ENCODE measurements at regions not wholly inside any gene's neighbourhood (a gene's known extent, or its start where the extent isn't known, plus 50 kb on each side); places are given as distances from the start of the nearest gene placed in this dataset.
"Not testable (repeated sequence)": the region's sequence is repeated elsewhere in the genome, so short reads cannot be mapped to it uniquely, and the experiment has no call there.

DNA sequence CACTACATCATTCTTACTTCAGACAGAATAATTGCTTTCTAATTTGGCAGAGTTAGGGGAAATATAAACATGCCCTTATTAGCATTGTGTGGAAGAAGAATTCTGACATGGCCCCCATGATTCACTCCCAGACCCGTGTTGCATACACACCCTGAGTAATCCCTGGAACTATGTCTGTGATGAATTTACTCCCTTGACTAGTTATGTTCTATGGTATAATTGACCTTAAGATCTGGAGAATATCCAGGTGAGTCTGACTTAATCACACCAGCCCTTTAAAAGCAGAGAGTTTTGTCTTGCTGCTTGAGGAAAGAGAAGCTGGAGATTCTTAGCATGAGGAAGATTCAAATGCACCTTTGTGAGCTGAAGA lies 262.9 kb downstream of the SOX4 start:
- DNase-seq, result no peak

DNA sequence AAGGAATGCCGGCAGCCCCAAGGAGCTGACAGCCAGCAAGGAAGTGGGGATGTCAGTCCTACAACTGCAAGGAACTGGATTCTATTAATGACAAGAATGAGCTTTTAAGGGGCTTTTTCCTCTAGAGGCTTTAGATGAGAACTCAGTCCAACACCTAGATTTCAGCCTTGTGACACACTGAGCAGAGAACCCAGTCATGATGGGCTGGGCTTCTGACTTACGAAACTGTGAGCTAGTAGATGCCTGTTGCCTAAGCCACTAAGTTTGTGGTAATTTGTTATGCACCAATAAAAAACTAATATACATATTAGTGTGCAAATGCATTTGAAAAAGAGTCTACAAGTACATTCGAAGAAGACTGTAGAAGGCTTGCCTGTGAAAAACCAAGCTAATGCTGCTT lies 263.3 kb downstream of the SOX4 start:
- no peak for DNase-seq

DNA sequence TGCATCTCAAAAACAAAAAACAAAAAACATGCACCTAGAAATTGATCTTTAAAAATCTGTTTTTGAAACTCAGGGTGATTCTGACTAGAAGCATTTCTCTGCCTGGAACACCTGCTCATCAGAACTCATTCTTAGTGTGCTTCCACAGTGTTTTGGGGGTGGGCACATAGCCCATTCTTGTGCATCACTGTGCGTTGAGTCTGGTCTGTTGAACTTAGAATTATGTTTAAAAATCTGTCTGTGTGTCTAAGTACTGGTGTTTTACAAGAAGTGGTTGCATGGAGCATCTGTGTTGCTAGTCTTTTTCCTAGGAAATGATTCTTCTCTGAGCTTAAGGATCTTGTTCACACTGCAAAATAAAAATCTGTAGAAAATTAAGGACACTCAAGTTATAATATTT lies 264.5 kb downstream of the SOX4 start:
- DNase-seq, result no peak

DNA sequence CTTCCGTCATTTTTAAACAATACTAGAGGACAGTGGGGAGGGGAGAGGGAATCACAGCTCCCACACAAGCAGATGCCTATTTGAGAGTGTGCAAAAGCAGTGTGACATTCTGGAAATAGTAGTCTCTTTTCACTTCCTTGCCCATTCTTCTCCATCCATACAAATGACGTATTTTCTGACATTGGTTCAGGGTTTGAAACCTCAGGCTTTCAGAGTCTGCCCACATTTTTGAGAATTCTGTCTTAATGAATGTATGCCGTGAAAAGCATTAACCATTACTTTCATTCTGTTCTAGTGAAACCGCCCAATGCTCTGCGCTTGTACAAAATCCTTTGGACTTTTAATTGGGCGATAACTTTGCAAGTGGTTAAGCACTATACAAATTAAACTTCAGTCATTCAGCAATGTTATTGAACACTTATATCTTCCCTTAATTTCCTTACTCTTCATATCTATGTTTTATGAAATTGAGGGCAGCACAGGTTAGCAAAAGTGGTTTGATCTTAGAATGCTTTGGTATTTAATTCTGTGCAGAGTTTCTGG lies 265.7 kb downstream of the SOX4 start:
- DNase-seq, result no peak

DNA sequence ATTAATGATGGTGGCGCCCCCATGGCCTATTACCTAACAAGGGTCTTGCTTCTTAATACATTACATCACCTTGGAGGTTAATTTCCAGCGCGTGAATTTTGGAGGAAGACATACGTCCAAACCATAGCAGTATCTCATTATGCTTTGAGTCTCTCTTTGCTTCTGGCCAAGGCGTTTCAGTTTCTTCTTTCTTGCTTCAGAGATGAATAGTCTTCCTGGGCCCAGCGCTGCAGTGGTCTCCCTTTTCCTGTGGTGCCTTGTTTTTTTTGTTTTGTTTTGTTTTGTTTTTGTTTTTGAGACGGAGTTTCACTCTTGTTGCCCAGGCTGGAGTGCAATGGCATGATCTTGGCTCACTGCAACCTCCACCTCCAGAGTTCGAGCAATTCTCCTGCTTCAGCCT lies 268.4 kb downstream of the SOX4 start:
- DNase-seq, result no peak

DNA sequence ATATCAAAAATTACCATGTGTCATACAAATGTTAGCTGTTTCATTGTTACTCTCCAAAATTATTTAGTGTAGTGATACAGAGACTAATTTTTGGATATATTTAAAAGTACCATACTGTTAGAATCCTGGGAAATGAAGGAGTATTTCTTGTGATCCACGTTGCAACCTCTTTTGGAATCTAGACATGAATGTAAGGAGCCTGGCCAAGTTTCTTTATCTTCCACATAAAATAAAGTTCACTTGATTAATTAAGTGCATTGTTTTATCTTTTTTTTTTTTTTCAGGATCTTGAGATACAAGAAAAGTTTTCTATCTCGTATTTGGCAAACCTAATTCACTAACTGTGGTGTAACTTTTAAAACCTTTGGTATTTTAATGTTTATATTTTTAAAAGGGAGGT lies 270.7 kb downstream of the SOX4 start:
- no peak for DNase-seq

DNA sequence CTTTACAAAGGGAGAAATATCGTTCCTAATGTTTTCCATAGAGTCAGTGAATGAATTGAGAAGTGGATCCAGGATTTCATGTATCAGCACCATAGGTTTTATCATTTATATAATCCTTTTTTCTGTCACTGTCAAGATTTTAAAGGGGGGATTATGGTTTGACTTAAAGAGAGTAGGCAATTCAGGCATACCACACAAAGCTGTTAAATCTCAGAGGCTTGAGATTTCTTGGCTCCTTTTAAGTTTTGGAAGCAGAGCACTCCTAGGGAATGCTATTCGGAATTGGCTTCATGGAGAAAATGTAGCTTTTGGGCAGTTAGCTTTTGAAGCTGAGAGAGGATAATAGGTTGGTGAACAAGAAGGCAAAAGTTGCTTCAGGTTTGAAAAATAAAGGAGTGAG lies 274.7 kb downstream of the SOX4 start:
- no peak for DNase-seq

DNA sequence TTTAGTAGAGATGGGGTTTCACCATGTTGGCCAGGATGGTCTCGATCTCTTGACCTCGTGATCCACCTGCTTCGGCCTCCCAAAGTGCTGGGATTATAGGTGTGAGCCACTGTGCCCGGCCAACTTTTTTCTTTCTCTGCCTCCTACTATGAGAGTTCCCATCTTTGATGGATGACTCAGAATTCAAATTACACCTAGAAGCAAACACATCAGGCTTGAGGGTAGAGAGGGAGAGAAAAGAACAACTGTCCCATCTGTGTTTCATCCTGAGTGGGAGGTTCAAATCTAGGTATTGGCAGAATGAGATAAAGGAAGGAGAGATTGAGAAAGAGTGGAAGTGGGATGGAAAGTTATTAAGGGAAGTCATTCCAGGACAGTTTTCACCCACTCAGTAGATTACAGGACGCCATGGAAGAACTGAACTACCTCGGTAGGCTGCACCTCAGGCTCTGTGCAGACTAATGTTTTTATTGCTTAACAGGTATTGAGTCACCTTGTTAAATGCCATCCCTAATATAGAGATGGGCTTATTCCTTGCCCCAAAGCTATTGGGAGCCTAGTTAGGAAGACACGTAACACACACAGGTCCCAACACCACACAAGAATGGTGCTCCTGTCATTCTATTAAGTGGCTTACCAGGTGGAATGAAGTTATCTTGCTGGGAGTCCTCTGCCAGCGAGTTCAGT lies 275.7 kb downstream of the SOX4 start:
- DNase-seq, result no peak

DNA sequence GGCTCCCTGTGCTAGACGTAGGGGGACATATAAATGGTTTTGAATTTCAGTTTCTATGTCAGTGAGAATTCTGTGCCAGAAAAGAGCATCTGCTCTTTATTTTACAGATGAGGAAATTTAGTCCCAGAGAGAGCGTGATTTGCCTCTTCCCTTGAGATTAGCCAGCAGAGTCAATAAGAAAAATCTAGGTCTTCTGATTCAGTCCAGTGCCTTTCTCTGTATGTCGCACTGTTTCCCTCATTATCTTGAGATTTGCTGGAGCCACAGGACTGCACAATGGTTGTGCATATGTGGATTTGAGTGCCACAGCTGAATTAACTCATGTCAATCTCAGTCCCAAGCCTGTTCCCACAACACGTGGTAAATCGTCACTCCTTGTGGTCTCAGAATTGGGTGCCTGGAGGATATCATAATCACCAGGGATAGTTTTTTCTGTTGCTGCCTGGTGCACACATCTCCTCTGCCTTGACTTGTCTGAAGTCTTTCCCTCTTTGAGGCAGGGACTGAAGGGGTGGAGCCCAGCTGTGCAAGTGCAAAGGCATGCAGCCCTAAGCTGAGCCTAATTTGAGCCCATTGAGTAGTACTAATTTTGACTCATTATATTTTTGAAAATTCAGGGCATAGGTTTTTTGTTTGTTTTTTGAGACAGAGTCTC lies 276.7 kb downstream of the SOX4 start:
- no peak for DNase-seq

DNA sequence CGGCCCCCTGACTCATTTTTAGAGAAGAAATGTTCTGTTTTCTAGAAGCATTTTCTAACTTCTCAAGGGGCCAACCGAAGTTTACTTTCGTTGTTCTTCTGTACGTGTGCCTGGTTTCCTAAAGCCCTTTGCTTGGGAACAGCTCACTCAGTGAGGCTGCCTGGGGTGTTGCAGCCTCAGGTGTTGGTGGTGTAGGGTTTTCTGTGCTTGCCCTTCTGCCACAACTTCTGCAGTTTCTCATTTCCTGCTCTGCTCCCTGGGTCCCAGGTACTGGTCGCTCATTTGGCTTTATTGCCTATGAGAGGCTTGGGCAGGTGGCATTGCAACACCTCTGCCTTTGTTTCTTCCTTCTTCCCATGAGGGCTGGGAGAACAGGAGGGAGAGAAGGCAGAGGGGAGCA lies 278.3 kb downstream of the SOX4 start:
- DNase-seq, result no peak

DNA sequence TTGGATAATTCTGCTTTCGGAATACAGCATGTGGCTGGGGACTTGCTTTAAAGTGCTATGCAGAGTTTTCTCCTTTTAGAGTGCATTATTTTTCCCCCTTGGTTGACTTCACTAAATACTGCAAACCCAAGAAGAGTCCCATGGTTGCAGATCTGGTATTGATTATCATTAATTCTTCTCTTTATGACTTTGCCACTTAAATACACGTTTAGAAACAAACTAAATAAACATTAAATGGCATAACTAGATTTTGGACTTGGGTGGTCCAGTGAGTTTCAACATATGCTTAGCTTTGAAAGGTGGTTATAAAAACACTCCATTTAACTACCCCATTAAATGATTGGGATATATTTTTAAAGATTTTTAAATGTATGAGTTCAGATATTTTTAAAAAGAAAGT lies 279.2 kb downstream of the SOX4 start:
- DNase-seq, result no peak

DNA sequence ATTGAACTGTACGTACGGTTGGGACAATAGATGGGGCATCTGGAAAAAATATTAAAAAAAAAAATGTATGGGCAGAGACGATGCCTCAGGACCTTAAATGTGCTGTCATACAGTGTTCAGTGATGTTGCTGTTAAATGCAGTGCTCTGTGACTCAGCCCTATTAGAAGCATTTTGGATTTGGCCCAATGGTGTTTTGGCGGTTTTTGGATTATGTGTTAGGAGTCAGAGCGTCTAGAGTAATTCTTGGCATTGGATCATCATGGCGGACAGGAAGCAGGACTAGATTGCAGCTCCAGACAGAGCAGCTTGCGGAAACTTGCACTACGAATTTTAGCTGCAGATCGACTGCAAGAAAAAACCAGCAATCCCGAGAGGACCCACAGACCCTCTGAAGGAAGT lies 280.0 kb downstream of the SOX4 start:
- no peak for DNase-seq

DNA sequence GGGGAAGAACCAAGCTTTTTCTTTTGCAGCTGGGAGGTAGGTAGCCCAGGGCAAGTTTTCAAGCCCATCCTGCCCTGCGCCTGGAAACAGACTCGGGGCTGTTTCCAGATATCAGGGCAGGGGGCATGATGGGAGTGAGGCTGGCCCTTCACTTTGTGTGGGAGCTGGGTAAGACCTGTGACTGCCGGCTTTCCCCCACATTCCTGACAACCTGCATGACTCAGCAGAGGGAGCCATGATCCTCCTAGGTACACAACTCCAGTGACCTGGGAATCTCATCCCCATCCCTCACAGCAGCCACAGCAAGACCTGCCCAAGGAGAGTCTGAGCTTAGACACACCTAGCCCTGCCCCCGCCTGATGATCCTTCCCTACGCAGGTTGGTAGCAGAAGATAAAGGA lies 280.8 kb downstream of the SOX4 start:
- DNase-seq, result no peak

DNA sequence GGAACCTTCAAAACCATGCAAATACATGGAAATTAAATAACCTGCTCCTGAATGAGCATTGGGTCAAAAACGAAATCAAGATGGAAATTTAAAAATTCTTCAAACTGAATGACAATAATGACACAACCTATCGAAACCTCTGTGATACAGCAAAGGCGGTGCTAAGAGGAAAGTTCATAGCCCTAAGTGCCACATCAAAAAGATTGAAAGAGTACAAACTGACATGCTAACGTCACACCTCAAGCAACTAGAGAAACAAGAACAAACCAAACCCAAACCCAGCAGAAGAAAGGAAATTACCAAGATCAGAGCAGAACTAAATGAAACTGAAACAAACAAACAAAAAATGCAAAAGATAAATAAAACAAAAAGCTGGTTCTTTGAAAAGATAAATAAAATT lies 283.5 kb downstream of the SOX4 start:
- not testable (repeated sequence) for DNase-seq

DNA sequence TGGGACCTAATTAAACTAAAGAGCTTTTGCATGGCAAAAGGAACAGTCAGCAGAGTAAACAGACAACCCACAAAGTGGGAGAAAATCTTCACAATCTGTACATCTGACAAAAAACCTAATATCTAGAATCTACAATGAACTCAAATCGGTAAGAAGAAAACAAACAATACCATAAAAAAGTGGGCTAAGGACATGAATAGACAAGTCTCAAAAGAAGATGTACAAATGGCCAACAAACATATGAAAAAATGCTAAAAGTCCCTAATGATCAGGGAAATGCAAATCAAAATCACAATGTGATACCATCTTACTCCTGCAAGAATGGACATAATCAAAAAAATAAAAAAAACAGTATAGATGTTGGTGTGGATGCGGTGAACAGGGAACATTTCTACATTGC lies 286.7 kb downstream of the SOX4 start:
- DNase-seq, result not testable (repeated sequence)

DNA sequence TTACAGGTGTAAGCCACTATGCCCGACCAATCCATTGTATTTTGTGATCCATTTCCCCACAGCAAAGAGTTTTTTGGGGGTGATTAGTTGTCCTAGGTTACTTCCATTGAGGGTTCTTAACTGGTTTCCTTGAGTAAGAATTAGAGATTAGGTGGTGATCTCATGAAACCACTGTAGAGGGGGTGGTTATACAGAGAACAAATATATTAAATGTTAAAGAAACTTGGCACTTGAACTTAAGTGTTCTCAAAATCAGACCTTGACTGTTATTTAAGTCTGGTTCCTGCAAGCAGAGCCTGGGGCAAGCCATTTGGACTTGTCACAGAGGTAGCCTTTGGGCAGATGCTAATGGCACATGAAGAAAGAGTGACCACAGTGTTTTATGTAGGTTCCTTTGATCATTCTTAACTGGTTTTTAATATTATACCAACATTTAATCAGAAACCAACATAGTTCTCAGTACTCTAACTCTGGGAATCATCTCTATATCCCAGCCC lies 288.5 kb downstream of the SOX4 start:
- DNase-seq, result no peak

DNA sequence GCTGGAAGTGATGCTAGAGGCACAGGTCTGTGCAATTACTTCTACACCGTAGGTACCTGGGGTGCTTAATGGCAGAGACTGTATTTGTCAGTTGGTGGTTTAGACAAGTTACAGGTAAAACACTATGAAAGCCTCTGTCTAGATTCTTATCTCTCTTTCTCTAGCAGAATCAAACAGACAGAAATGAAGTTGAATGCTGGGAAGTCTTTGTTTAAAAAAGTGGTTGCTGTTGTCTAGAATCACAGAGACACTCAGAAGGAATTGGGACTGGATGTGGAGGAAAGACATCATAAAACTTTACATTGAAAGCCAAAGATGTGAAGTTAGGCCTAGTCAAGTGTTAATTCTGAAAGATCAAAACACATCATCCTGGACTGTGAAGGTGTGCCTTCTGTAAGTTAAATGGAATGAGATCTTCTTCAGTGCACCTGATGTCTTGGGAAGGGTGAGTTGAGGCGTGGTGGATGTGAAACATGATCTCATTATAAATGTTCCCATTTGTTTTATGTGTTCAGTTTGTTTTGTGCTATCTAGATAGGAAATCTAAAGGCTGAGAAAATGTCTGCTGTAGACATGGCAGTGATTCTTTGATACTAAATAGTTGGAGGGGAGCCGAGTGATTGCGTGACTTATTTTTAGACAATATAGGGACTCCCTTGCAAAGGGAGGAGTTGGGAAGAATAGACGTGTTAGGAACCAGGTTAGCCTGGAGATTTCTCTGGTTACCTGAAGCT lies 290.2 kb downstream of the SOX4 start:
- no peak for DNase-seq

DNA sequence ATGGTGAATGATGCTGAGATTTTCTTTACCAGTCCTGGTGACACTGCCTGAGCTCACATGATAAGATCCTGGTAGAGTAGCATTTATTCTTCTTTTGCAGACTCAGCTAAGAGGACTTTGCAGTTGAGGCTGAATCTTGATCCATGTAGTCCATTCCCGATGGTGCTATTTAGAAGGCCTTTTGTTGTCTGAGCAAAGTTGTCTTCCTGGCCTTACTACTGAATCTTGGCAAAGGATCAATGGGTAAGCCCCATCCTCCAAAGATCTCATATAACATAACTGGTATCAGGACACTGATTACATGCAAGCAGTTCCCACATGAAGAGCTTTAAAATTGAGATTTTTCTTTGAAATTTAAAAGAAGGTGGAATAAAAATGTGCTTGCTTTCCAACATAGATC lies 291.6 kb downstream of the SOX4 start:
- no peak for DNase-seq

DNA sequence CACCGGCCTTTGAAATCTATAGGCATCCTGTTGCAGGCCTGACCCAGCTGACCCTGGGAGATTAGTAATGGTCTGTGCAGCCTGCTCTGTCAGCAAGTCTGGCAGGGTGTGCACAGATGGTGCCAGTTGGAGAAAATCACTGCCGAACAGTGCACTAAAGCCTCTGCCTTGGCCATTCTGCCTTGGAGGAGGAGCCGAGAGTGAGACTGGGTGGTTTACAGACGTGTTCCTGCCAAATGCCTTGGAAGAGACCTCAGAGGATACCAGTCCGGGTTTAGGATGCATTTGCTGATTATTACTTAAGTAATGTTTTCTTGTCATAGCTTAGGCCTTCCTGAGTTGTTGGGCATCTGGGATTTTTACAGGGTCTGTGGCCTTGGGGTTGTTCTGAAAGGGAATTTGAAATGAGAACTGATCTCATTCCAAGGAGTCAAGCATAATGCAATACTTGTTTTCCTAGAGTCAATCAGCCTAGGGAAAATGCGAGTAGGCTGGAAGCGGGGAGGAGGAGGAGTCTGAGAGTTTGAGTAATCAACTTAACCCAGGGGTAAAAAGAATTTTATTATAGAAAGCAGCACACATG lies 292.1 kb downstream of the SOX4 start:
- DNase-seq, result no peak

DNA sequence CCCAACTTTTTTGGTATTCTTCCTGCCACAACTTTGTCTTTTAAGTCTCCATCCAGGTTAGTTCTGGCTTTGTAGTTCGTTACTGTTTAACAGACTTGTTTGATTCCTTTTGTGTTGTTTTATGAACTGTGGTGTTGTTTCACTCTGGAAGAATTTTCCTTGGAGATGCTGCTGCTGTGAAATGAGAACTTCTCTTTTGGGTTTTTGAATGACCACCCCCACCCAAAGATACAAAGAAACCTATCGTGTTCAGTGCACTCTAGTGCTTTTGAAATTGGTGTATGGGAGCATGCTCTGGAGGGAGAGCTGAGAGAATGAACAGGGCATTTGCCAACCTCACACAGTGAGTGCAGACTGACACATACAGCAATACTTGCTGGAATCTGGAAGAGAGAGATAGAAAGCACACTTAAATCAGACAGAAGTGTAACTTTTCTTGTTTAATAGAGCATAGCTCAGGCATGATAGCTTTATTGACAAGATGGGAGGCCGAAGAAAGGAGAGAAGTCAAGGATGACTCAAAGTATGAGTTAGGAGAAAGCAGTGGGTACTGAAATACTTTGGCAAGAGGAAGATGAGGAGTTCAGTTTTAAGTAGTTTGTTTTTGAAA lies 293.1 kb downstream of the SOX4 start:
- DNase-seq, result no peak

DNA sequence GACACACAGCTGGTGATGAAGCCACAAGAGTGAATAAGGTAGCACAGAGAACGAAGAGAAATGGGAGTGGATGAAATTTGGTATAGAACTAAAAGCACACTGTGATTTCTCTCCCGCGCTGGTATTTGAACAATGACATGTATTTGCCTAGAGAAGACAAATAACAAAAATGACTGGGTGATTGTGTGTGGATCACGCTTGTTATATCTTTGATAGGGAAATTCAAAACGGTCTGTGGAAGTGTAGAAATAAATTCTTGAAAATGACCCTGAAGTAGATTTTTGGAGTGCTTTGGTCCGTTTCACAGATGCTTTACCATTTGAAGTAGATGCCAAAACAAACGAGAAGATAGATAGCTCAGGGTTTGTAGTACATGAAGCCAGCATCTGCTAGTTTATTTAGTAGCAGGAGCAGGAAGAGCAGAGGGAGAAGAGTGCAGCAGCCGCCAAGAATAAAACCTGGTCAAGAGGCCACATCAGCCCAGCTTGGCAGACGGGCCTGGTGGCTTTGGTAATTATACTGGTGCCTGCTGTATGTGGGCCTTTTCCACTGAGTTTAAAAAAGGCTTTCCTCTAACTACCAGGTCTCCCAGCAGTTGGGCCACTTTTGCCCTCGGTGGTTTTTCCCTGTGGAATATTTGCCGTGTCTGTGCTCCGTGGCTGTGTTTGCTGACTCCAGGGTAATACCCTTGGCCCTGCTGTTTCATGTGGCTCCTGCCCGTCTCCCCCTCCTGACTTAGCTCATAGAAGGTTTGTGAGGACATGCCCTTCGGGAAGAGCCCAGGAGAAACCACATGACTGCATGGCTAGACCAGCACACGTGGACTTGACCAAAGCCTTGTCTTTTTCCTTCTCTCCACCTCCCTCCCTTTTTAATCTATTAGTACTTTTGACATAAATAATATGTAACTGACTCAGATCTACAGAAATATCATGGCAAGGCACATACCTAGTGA lies 294.0 kb downstream of the SOX4 start:
- no peak for DNase-seq

DNA sequence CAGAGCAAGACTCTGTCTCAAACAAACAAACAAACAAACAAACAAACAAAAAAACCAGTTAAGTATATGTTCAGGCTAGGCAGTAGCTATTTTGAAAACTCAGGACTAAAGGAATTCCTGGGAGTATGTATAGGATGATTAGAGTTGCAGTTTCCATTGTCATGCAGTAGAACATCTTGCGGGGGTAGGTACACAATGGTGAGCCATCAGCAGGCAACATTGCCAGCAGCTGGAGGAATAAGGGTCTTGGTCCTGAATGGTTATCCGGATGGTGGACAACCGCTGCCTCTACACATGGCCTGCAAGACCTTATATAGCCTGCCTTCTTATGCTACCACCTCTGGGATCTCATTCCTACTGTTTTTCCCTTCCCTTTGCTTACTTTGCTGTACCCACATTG lies 297.5 kb downstream of the SOX4 start:
- no peak for DNase-seq
